OCI-M1 (cell line): ENCODE measurements at regions not wholly inside any gene's neighbourhood (a gene's known extent, or its start where the extent isn't known, plus 50 kb on each side); places are given as distances from the start of the nearest gene placed in this dataset.

ENCODE experiments used
- DNase-seq: peaks from one replicate; lab custom pipeline; 2025; lab: John Stamatoyannopoulos, UW

DNA sequence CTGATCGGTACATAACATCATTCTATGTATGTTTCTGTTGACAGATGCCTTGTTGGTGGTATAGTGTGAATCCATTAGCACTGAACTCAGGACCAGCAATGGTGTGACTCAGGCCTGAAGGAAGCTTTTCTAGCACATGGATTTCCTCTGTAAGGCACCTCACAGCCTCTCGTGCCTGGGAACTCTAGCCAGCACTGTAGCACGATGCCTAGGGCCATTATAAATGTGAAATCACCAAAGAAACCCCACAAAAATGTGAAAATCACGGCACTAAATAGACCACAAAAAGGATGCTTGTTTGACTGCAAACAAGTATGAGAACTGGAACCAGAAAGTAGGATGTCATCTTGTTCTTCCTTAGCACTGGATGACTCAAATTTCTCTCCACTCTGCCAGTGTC, 63.7 kb upstream of the NKX2-2 start:
- DNase-seq, result no peak

GRCh38 chr20:21575981-21576740, 62.3 kb upstream of the NKX2-2 start:
- DNase-seq, result no peak

GRCh38 chr20:21575167-21575566, 61.3 kb upstream of the NKX2-2 start:
- no peak for DNase-seq

GRCh38 chr20:21574443-21574842, 60.6 kb upstream of the NKX2-2 start:
- no peak for DNase-seq

- DNase-seq, result no peak
Observed at GRCh38 chr20:21573259-21573658, 59.4 kb upstream of the NKX2-2 start.

DNA sequence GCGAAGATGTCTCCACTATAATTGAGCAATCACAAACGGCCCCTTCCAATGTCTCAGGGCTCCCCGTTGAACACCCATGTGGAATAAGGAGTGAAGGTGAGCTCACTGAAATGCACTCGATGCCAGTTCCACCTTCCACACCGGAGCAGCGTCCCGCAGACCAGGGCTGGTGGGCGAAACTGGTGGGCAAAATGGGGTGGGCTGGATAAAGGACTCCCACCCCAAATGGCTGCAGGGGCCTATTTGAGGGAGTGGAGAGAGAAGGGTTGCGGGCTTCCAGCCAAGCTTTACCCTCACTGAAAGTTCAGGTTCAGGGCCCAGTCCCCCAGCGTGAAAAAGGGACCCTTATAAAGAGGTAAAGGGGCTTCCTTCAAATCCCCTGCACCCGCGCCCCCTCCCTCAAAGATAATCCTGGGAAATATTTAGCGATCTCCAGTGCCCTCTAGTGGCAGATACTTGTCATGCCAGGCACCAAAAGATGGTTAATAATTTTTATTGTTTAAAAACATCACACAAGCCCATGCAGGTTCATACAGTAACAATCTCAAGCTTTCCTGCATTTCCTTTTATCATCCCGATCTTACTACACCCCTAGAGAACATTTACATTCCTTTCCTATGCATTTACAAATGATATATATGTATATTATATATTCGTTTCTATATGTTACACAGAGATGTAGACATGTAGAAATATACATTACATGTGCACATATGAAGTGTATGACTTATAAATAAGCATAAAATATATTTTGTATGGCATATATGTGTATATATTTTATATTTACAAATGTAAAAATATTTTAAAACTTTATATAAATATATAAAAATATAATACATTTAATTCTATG, 58.2 kb upstream of the NKX2-2 start:
- peak; percentile 45 for DNase-seq

- DNase-seq, result no peak
Observed at GRCh38 chr20:21570285-21570992, 56.6 kb upstream of the NKX2-2 start.

GRCh38 chr20:21569586-21569985, 55.7 kb upstream of the NKX2-2 start:
- DNase-seq, result no peak

DNA sequence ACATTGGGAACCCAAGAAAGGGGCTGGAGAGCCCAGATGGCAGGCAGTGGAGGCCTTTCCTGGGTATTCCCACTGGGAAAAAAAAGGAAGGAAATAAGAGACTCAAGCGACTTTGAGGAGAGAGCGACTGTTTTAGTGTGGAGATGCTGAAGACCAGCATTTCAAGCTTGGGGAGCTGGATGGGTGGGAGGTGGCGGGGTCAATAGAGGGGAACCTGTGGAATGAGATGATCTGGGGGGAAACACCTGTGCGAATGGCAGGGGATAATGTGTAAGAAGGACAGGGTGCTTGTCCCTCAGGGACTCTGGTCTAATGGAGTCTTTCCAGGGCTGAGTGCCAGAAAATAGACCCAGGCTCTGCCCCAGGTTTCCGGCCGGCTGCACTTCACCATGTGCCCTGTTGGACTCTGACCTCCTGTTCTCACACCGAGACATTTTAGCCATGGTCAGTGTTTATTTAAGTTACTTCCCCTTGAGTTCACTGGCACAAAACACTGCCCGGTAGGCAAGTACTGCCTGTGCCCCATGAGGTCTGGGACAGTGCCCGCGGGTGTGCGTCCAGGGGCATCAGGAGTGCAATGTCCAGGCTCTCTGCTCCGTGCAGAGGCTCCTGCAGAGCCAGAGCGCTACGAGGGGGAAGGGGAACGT, 50.4 kb upstream of the NKX2-2 start:
- no peak for DNase-seq
